HEK293 (cell line): ENCODE measurements at regions not wholly inside any gene's neighbourhood (a gene's known extent, or its start where the extent isn't known, plus 50 kb on each side); places are given as distances from the start of the nearest gene placed in this dataset.

Experiments
- KLF1 ChIP-seq: fragments of 450-650 bp; formaldehyde crosslinking; IDR thresholded peaks from 2 replicates; pipeline ENCODE4 v1.5.1; 2016; ENCODE audit warnings: missing biosample characterization, missing genetic modification characterization
- MZF1 ChIP-seq: fragments of 450-650 bp; formaldehyde crosslinking; IDR thresholded peaks from 2 replicates; pipeline ENCODE4 v1.5.1; 2017; ENCODE audit warnings: missing biosample characterization, missing genetic modification characterization, borderline replicate concordance
- SETDB1 ChIP-seq: IDR thresholded peaks from one replicate; pipeline ENCODE4 v1.6.1; 2017; ENCODE audit warnings: mild to moderate bottlenecking, low read length, moderate library complexity, mixed read lengths; ENCODE audit not compliant: insufficient read length
- SP2 ChIP-seq: fragments of 450-650 bp; formaldehyde crosslinking; IDR thresholded peaks from 2 replicates; pipeline ENCODE4 v1.5.1; 2016; ENCODE audit warnings: missing biosample characterization, missing genetic modification characterization
- TCF7L2 ChIP-seq: IDR thresholded peaks from 2 replicates; pipeline ENCODE4 v1.6.1; 2011; ENCODE audit warnings: low read depth, mild to moderate bottlenecking, inconsistent platforms, low read length, moderate library complexity, borderline replicate concordance
- ZBTB21 ChIP-seq: fragments of 450-650 bp; formaldehyde crosslinking; IDR thresholded peaks from 2 replicates; pipeline ENCODE4 v1.5.1; 2017; ENCODE audit warnings: missing biosample characterization, missing genetic modification characterization
- ZBTB8A ChIP-seq: fragments of 450-650 bp; formaldehyde crosslinking; IDR thresholded peaks from 2 replicates; pipeline ENCODE4 v1.5.1; 2016; ENCODE audit warnings: missing biosample characterization, missing genetic modification characterization
- ZNF121 ChIP-seq: fragments of 450-650 bp; formaldehyde crosslinking; IDR thresholded peaks from 2 replicates; pipeline ENCODE4 v1.5.1; 2016; ENCODE audit warnings: missing biosample characterization, missing genetic modification characterization
- ZNF623 ChIP-seq: fragments of 450-650 bp; formaldehyde crosslinking; IDR thresholded peaks from 2 replicates; pipeline ENCODE4 v1.5.1; 2016; ENCODE audit warnings: missing biosample characterization, missing genetic modification characterization
- ZNF660 ChIP-seq: fragments of 450-650 bp; IDR thresholded peaks from 2 replicates; pipeline ENCODE4 v1.5.1; 2018; ENCODE audit warnings: missing biosample characterization, mild to moderate bottlenecking, missing genetic modification characterization
- TF ChIP-seq, protein P1 (sequence below): fragments of 450-650 bp; formaldehyde crosslinking; IDR thresholded peaks from 2 replicates; pipeline ENCODE4 v1.5.1; 2016; ENCODE audit warnings: missing biosample characterization, missing genetic modification characterization
- TF ChIP-seq, protein P2 (sequence below): fragments of 450-650 bp; formaldehyde crosslinking; IDR thresholded peaks from 2 replicates; pipeline ENCODE4 v1.5.1; 2016; ENCODE audit warnings: missing biosample characterization, missing genetic modification characterization, borderline replicate concordance
- TF ChIP-seq, protein P3 (sequence below): fragments of 450-650 bp; formaldehyde crosslinking; IDR thresholded peaks from 2 replicates; pipeline ENCODE4; 2016; ENCODE audit warnings: missing biosample characterization, missing genetic modification characterization

DNA sequence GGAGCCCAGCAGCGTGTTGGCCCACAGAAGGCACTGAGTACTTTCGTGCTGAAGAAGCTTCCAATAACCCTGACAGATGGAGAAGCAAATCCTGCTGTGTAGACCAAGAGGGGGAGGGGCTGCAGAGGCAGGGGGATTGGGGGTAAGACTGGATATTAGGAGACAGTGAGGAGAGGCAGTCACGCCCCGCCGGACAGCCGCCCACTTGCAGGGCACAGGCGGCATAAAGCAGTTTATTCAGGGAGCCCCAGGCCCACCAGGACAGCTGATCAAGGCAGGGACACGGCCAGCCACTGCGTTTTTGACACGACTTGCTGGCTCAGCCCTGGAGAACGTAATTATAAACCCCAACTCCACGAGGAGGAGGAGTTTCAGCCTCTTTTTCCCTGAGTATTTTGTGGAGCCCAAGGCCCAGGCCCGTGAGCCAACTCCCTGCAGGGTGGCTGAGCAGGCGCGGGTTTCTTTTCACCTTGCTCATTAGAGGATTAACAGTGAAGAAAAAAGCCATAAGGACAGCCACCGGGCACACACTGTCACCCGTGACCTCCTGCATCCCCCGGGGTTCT is 177.9 kb downstream of the TFAP2C start:
- no peak for TF ChIP-seq SP2
- TF ChIP-seq ZNF623 (tag by site-specific recombination) = no peak
- TF ChIP-seq, protein P1, sequence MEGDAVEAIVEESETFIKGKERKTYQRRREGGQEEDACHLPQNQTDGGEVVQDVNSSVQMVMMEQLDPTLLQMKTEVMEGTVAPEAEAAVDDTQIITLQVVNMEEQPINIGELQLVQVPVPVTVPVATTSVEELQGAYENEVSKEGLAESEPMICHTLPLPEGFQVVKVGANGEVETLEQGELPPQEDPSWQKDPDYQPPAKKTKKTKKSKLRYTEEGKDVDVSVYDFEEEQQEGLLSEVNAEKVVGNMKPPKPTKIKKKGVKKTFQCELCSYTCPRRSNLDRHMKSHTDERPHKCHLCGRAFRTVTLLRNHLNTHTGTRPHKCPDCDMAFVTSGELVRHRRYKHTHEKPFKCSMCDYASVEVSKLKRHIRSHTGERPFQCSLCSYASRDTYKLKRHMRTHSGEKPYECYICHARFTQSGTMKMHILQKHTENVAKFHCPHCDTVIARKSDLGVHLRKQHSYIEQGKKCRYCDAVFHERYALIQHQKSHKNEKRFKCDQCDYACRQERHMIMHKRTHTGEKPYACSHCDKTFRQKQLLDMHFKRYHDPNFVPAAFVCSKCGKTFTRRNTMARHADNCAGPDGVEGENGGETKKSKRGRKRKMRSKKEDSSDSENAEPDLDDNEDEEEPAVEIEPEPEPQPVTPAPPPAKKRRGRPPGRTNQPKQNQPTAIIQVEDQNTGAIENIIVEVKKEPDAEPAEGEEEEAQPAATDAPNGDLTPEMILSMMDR = no peak
- no peak for TF ChIP-seq ZBTB8A
- TF ChIP-seq SETDB1 = no peak
- TF ChIP-seq, protein P2, sequence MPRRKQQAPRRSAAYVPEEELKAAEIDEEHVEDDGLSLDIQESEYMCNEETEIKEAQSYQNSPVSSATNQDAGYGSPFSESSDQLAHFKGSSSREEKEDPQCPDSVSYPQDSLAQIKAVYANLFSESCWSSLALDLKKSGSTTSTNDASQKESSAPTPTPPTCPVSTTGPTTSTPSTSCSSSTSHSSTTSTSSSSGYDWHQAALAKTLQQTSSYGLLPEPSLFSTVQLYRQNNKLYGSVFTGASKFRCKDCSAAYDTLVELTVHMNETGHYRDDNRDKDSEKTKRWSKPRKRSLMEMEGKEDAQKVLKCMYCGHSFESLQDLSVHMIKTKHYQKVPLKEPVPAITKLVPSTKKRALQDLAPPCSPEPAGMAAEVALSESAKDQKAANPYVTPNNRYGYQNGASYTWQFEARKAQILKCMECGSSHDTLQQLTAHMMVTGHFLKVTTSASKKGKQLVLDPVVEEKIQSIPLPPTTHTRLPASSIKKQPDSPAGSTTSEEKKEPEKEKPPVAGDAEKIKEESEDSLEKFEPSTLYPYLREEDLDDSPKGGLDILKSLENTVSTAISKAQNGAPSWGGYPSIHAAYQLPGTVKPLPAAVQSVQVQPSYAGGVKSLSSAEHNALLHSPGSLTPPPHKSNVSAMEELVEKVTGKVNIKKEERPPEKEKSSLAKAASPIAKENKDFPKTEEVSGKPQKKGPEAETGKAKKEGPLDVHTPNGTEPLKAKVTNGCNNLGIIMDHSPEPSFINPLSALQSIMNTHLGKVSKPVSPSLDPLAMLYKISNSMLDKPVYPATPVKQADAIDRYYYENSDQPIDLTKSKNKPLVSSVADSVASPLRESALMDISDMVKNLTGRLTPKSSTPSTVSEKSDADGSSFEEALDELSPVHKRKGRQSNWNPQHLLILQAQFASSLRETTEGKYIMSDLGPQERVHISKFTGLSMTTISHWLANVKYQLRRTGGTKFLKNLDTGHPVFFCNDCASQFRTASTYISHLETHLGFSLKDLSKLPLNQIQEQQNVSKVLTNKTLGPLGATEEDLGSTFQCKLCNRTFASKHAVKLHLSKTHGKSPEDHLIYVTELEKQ (tag by site-specific recombination) = no peak
- TF ChIP-seq, protein P3, sequence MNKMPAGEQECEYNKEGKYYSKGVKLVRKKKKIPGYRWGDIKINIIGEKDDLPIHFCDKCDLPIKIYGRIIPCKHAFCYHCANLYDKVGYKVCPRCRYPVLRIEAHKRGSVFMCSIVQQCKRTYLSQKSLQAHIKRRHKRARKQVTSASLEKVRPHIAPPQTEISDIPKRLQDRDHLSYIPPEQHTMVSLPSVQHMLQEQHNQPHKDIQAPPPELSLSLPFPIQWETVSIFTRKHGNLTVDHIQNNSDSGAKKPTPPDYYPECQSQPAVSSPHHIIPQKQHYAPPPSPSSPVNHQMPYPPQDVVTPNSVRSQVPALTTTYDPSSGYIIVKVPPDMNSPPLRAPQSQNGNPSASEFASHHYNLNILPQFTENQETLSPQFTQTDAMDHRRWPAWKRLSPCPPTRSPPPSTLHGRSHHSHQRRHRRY (tag by site-specific recombination) = no peak
- no peak for TF ChIP-seq ZBTB21 (tag by site-specific recombination)
- no peak for TF ChIP-seq KLF1 (tag by site-specific recombination)
- TF ChIP-seq MZF1 (tag by site-specific recombination) = no peak
- TF ChIP-seq ZNF121 = no peak
- TF ChIP-seq ZNF660 (tag by site-specific recombination) = no peak
- no peak for TF ChIP-seq TCF7L2
